H9 (cell line): ENCODE measurements at regions not wholly inside any gene's neighbourhood (a gene's known extent, or its start where the extent isn't known, plus 50 kb on each side); places are given as distances from the start of the nearest gene placed in this dataset.

ENCODE experiments used
- DNase-seq: peaks from one replicate; pipeline ENCODE4 v3.0.0-alpha.2; 2017
- H2AFZ ChIP-seq: one replicate; pipeline ENCODE4 v1.6.1; 2013; ENCODE audit warnings: mild to moderate bottlenecking, low read length, control low read depth, moderate library complexity
- H2AK5ac ChIP-seq: 2 replicates; pipeline ENCODE4 v1.6.1; 2013; ENCODE audit warnings: low read length, control low read depth, mixed read lengths; ENCODE audit not compliant: insufficient read length
- H2BK120ac ChIP-seq: one replicate; pipeline ENCODE4 v1.6.1; 2013; ENCODE audit warnings: low read depth, mild to moderate bottlenecking, low read length, control low read depth, inconsistent platforms; ENCODE audit not compliant: poor library complexity, severe bottlenecking
- H2BK12ac ChIP-seq: 2 replicates; pipeline ENCODE4 v1.6.1; 2013; ENCODE audit warnings: low read length, control low read depth, mixed read lengths, low read depth; ENCODE audit not compliant: insufficient read length
- H2BK15ac ChIP-seq: 2 replicates; pipeline ENCODE4 v1.6.1; 2013; ENCODE audit warnings: low read depth, low read length, control low read depth
- H2BK20ac ChIP-seq: one replicate; pipeline ENCODE4 v1.6.1; 2013; ENCODE audit warnings: low read depth, mild to moderate bottlenecking, low read length, control low read depth, inconsistent platforms; ENCODE audit not compliant: poor library complexity, severe bottlenecking
- H2BK5ac ChIP-seq: 2 replicates; pipeline ENCODE4 v1.6.1; 2013; ENCODE audit warnings: low read length, control low read depth, mixed read lengths; ENCODE audit not compliant: insufficient read length
- H3K14ac ChIP-seq: 2 replicates; pipeline ENCODE4 v1.6.1; 2013; ENCODE audit warnings: low read length, control low read depth; ENCODE audit not compliant: insufficient read depth
- H3K18ac ChIP-seq: 2 replicates; pipeline ENCODE4 v1.6.1; 2013; ENCODE audit warnings: low read depth, mild to moderate bottlenecking, mixed read lengths, low read length, control low read depth; ENCODE audit not compliant: insufficient read length
- H3K23ac ChIP-seq: 2 replicates; pipeline ENCODE4 v1.6.1; 2013; ENCODE audit warnings: low read length, control low read depth, mixed read lengths, low read depth; ENCODE audit not compliant: insufficient read length
- H3K23me2 ChIP-seq: 2 replicates; pipeline ENCODE4 v1.6.1; 2013; ENCODE audit warnings: low read depth, mild to moderate bottlenecking, mixed read lengths, low read length, control low read depth; ENCODE audit not compliant: insufficient read length, poor library complexity, severe bottlenecking
- H3K27ac ChIP-seq: 2 replicates; pipeline ENCODE4 v1.5.1; 2013; ENCODE audit warnings: low read length, control low read depth, mixed read lengths, low read depth; ENCODE audit not compliant: insufficient read length
- H3K27me3 ChIP-seq: 2 replicates; pipeline ENCODE4 v1.6.1; 2013; ENCODE audit warnings: low read length, control low read depth, inconsistent platforms; ENCODE audit not compliant: insufficient read depth
- H3K4ac ChIP-seq: 2 replicates; pipeline ENCODE4 v1.6.1; 2013; ENCODE audit warnings: low read depth, mild to moderate bottlenecking, control low read depth, inconsistent platforms, low read length, moderate library complexity
- H3K4me1 ChIP-seq: 2 replicates; pipeline ENCODE4 v1.6.1; 2013; ENCODE audit warnings: low read length, control low read depth, inconsistent platforms; ENCODE audit not compliant: insufficient read depth
- H3K4me2 ChIP-seq: 2 replicates; pipeline ENCODE4 v1.6.1; 2013; ENCODE audit warnings: low read length, control low read depth, mixed read lengths; ENCODE audit not compliant: insufficient read length, insufficient read depth
- H3K56ac ChIP-seq: 2 replicates; pipeline ENCODE4 v1.6.1; 2013; ENCODE audit warnings: low read depth, mild to moderate bottlenecking, mixed read lengths, low read length, control low read depth; ENCODE audit not compliant: insufficient read length
- H3K79me1 ChIP-seq: 2 replicates; pipeline ENCODE4 v1.6.1; 2013; ENCODE audit warnings: low read depth, mild to moderate bottlenecking, moderate library complexity, low read length, control low read depth, inconsistent platforms; ENCODE audit not compliant: insufficient read depth, poor library complexity, severe bottlenecking
- H3K79me2 ChIP-seq: 2 replicates; pipeline ENCODE4 v1.6.1; 2013; ENCODE audit warnings: low read length, control low read depth, inconsistent platforms; ENCODE audit not compliant: insufficient read depth
- H3K9ac ChIP-seq: 2 replicates; pipeline ENCODE4 v1.6.1; 2013; ENCODE audit warnings: low read length, control low read depth, mixed read lengths; ENCODE audit not compliant: insufficient read length; ENCODE audit errors: extremely low read depth
- H3K9me3 ChIP-seq: one replicate; pipeline ENCODE4 v1.6.1; 2013; ENCODE audit warnings: low read depth, low read length, inconsistent platforms; ENCODE audit not compliant: control insufficient read depth
- H3T11ph ChIP-seq: one replicate; pipeline ENCODE4 v1.6.1; 2013; ENCODE audit warnings: mild to moderate bottlenecking, low read length, control low read depth, inconsistent platforms
- H4K20me1 ChIP-seq: one replicate; pipeline ENCODE4 v1.6.1; 2013; ENCODE audit not compliant: control insufficient read depth, insufficient read length, insufficient read depth
- H4K5ac ChIP-seq: 2 replicates; pipeline ENCODE4 v1.6.1; 2013; ENCODE audit warnings: low read depth, mild to moderate bottlenecking, mixed read lengths, low read length, control low read depth; ENCODE audit not compliant: insufficient read length
- H4K8ac ChIP-seq: replicated peaks from 2 replicates; pipeline ENCODE4 v1.6.1; 2013; ENCODE audit warnings: low read length, control low read depth, mixed read lengths, low read depth; ENCODE audit not compliant: insufficient read length
- H4K91ac ChIP-seq: 2 replicates; pipeline ENCODE4 v1.6.1; 2013; ENCODE audit warnings: low read depth, mild to moderate bottlenecking, moderate library complexity, mixed read lengths, low read length, control low read depth; ENCODE audit not compliant: insufficient read length
- H3K27ac Mint-ChIP-seq, 3 experiments: 2 replicates in 2 of 3; 3 replicates in 1 of 3; pipeline ENCODE4 v1.8.0; 2020 to 2021; ENCODE audit warnings: mixed read lengths in 3 of 3, mild to moderate bottlenecking in 1 of 3, moderate library complexity in 1 of 3
- H3K27me3 Mint-ChIP-seq: 2 replicates; pipeline ENCODE4 v1.8.0; 2021; ENCODE audit warnings: low read depth, mild to moderate bottlenecking, moderate library complexity, mixed read lengths
- H3K36me3 Mint-ChIP-seq, 3 experiments: 2 replicates in 2 of 3; 3 replicates in 1 of 3; pipeline ENCODE4 v1.8.0; 2020 to 2021; ENCODE audit warnings: low read depth in 3 of 3, mixed read lengths in 3 of 3; ENCODE audit not compliant: insufficient read depth in 1 of 3
- H3K4me1 Mint-ChIP-seq, 2 experiments: 2 replicates each; pipeline ENCODE4 v1.8.0; 2020; ENCODE audit warnings: mixed read lengths in 2 of 2
- H3K4me3 Mint-ChIP-seq, 2 experiments: 2 replicates in 1 of 2; 3 replicates in 1 of 2; pipeline ENCODE4 v1.8.0; 2020 to 2021; ENCODE audit warnings: mild to moderate bottlenecking in 2 of 2, mixed read lengths in 2 of 2, moderate library complexity in 1 of 2
- H3K9me3 Mint-ChIP-seq, 2 experiments: 2 replicates in 1 of 2; 3 replicates in 1 of 2; pipeline ENCODE4 v1.8.0; 2020; ENCODE audit warnings: mild to moderate bottlenecking in 2 of 2, mixed read lengths in 2 of 2, moderate library complexity in 1 of 2
- TF ChIP-seq, protein P1 (sequence below): fragments of 200-600 bp; sonication (generic); conservative IDR thresholded peaks from 3 replicates; pipeline ENCODE4 v1.8.0; 2021; ENCODE audit warnings: antibody characterized with exemption, mild to moderate bottlenecking

DNA sequence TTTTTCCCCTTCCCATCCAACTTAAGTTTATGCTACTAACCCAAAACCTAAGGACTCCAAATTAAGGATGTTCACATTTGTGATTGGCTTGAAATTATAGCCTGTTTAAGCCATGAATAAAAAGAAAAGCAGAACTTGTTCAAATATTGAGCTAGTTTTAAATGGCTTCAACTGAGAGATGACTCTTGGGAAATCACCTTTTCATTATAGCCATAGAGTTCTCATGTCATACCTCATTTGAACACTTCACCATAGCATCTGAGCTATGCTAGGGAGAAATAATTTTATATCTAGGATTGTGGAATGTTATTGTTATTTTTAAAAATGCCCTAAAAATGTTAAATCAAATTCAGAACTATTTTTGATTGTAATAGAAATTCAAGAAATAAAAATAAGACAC lies 409.2 kb upstream of the RARB start:
- Histone ChIP-seq H3K79me1 (no peaks in the 10 kb centered on the region), H2BK20ac (no peak overlapping the region), H3T11ph (no peak overlapping the region), H3K23me2 (no peaks in the 10 kb centered on the region), H3K56ac (no peak overlapping the region), H3K9me3 (no peaks in the 10 kb centered on the region), H2BK15ac (no peak overlapping the region), H3K4ac (no peak overlapping the region), H2AFZ (no peak overlapping the region), H3K23ac (no peak overlapping the region), H3K27ac (no peak overlapping the region), H2BK120ac (no peak overlapping the region), H2BK5ac (no peak overlapping the region), H4K8ac (no peak overlapping the region), H3K14ac (no peak overlapping the region), H2BK12ac (no peak overlapping the region), H3K27me3 (no peaks in the 10 kb centered on the region; the same call in 1 of the 2 replicates), H4K91ac (no peak overlapping the region), H3K4me1 (0 out of 2 replicates have a peak, but pooled peaks cover 3% of the 10 kb centered on the region), H3K4me2 (no peak overlapping the region), H3K79me2 (no peaks in the 10 kb centered on the region), H2AK5ac (no peak overlapping the region), H4K20me1 (no peaks in the 10 kb centered on the region), H4K5ac (no peak overlapping the region), H3K18ac (no peak overlapping the region), H3K9ac (no peak overlapping the region)
- Mint-ChIP-seq H3K27me3 (no peaks in the 10 kb centered on the region; the same call in 1 of the 2 replicates), H3K27ac (no peak overlapping the region), H3K4me3 (no peak overlapping the region), H3K4me1 (peaks cover 3 to 6% of the 10 kb centered on the region in 2 experiments; a peak in 3 of 4 replicates), H3K36me3 (no peaks in the 10 kb centered on the region), H3K9me3 (no peaks in the 10 kb centered on the region)
- TF ChIP-seq, protein P1, sequence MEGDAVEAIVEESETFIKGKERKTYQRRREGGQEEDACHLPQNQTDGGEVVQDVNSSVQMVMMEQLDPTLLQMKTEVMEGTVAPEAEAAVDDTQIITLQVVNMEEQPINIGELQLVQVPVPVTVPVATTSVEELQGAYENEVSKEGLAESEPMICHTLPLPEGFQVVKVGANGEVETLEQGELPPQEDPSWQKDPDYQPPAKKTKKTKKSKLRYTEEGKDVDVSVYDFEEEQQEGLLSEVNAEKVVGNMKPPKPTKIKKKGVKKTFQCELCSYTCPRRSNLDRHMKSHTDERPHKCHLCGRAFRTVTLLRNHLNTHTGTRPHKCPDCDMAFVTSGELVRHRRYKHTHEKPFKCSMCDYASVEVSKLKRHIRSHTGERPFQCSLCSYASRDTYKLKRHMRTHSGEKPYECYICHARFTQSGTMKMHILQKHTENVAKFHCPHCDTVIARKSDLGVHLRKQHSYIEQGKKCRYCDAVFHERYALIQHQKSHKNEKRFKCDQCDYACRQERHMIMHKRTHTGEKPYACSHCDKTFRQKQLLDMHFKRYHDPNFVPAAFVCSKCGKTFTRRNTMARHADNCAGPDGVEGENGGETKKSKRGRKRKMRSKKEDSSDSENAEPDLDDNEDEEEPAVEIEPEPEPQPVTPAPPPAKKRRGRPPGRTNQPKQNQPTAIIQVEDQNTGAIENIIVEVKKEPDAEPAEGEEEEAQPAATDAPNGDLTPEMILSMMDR = no peak
- no peak for DNase-seq
